HG03354 (cell line): ENCODE measurements at regions not wholly inside any gene's neighbourhood (a gene's known extent, or its start where the extent isn't known, plus 50 kb on each side); places are given as distances from the start of the nearest gene placed in this dataset.

Experiments used
- ATAC-seq: cut with Tn5 transposase; IDR thresholded peaks from one replicate; pipeline ENCODE4 v1.9.1; 2021; ENCODE audit warnings: mild to moderate bottlenecking; ENCODE audit not compliant: unreplicated experiment, poor library complexity, severe bottlenecking

- ATAC-seq, result no peak
These were observed 208.2 kb upstream of the MAF start for GRCh38 chr16:79808731-79809130.

GRCh38 chr16:79806757-79807156, 206.2 kb upstream of the MAF start:
- no peak for ATAC-seq

- no peak for ATAC-seq
These were observed 205.1 kb upstream of the MAF start for GRCh38 chr16:79805621-79806020.

- ATAC-seq, result no peak
These were observed 201.1 kb upstream of the MAF start for GRCh38 chr16:79801646-79802045.

GRCh38 chr16:79800016-79800608, 199.6 kb upstream of the MAF start:
- ATAC-seq, result no peak

- no peak for ATAC-seq
These were observed 198.0 kb upstream of the MAF start for GRCh38 chr16:79798416-79799053.

- no peak for ATAC-seq
These were observed 196.9 kb upstream of the MAF start for GRCh38 chr16:79797486-79797885.

- ATAC-seq, result no peak
These were observed 195.0 kb upstream of the MAF start for GRCh38 chr16:79795556-79795955.

- no peak for ATAC-seq
These were observed 194.4 kb upstream of the MAF start for GRCh38 chr16:79794941-79795340.

GRCh38 chr16:79792664-79793351, 192.3 kb upstream of the MAF start:
- ATAC-seq, result no peak

GRCh38 chr16:79792076-79792475, 191.5 kb upstream of the MAF start:
- no peak for ATAC-seq

- no peak for ATAC-seq
These were observed 190.3 kb upstream of the MAF start for GRCh38 chr16:79790854-79791253.

GRCh38 chr16:79788949-79789348, 188.4 kb upstream of the MAF start:
- no peak for ATAC-seq

GRCh38 chr16:79786389-79786788, 185.9 kb upstream of the MAF start:
- no peak for ATAC-seq

- no peak for ATAC-seq
These were observed 183.5 kb upstream of the MAF start for GRCh38 chr16:79784007-79784406.

- ATAC-seq, result no peak
These were observed 177.1 kb upstream of the MAF start for GRCh38 chr16:79777679-79778078.

GRCh38 chr16:79776243-79776847, 175.8 kb upstream of the MAF start:
- no peak for ATAC-seq

GRCh38 chr16:79772784-79773183, 172.2 kb upstream of the MAF start:
- ATAC-seq, result no peak

GRCh38 chr16:79772048-79772447, 171.5 kb upstream of the MAF start:
- ATAC-seq, result no peak

GRCh38 chr16:79770244-79771064, 169.9 kb upstream of the MAF start:
- peak; percentile 98 for ATAC-seq
